Chondrocyte (in vitro differentiated cells): ENCODE measurements at regions not wholly inside any gene's neighbourhood (a gene's known extent, or its start where the extent isn't known, plus 50 kb on each side); places are given as distances from the start of the nearest gene placed in this dataset.

Experiments
- DNase-seq: peaks from one replicate; pipeline ENCODE4 v3.0.0; 2021; ENCODE audit warnings: mixed read lengths, low spot score
- H3K27ac Mint-ChIP-seq: one replicate; pipeline ENCODE4 v1.8.0; 2021; ENCODE audit warnings: mild to moderate bottlenecking, moderate library complexity, mixed read lengths; ENCODE audit not compliant: unreplicated experiment
- H3K27me3 Mint-ChIP-seq: 2 replicates; pipeline ENCODE4 v1.8.0; 2021; ENCODE audit warnings: low read depth, mixed read lengths
- H3K36me3 Mint-ChIP-seq: 2 replicates; pipeline ENCODE4 v1.8.0; 2021; ENCODE audit warnings: low read depth, mixed read lengths
- H3K4me1 Mint-ChIP-seq: 2 replicates; pipeline ENCODE4 v1.8.0; 2021; ENCODE audit warnings: low read depth, mild to moderate bottlenecking, mixed read lengths
- H3K4me3 Mint-ChIP-seq: one replicate; pipeline ENCODE4 v1.8.0; 2021; ENCODE audit warnings: mild to moderate bottlenecking, moderate library complexity, mixed read lengths; ENCODE audit not compliant: unreplicated experiment
- H3K9me3 Mint-ChIP-seq: 2 replicates; pipeline ENCODE4 v1.8.0; 2021; ENCODE audit warnings: low read depth, mixed read lengths
- CTCF ChIP-seq: fragments of 200-600 bp; sonication (generic); IDR thresholded peaks from 2 replicates; pipeline ENCODE4 v1.5.0; 2021; ENCODE audit warnings: antibody characterized with exemption, mild to moderate bottlenecking, moderate library complexity

DNA sequence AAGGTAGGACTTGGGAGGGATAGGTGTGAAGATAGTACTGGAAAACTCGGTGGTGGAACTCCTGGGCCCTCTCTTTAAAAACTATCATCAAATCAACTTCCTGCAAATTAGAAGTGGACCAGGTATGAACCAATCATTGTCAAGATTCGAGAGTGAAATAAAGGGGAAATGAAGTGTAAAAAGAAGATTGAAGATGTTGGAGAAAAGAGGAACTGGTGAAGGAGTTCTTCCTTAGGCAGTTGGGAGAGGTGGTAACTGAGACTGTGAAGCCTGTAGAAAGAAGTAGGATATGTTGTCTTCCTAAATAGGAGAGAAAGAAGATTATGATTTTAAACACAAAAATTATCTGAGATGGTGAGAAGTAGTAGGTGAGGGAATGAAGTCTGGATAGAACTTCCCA is 212.2 kb downstream of the PPP1R2C start:
- DNase-seq = no peak
- Mint-ChIP-seq H3K27me3 (no peaks in the 10 kb centered on the region), H3K4me1 (peaks cover 4% of the 10 kb centered on the region), H3K4me3 (no peak overlapping the region), H3K9me3 (peaks cover 5% of the 10 kb centered on the region), H3K36me3 (no peaks in the 10 kb centered on the region), H3K27ac (peak overlapping the region; percentile 0)
- no peak for TF ChIP-seq CTCF

DNA sequence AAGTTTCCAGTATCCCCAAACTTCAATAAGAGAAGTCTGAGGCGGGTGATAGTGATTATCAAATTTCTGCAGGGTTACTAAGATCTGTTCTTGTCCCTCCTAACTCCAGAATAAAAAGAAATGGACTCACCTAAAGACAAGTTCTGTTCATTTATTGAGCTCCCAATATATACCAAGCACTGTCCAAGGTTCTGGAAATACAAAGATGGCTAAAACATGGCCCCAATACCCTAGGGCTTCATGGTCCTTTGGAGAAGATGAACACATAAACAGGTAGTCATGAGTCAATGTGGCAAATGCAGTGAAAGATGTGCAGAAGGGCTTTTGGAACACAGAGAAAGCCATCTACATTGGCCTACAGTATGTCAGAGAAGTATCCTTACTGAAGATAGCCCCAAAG is 231.2 kb downstream of the PPP1R2C start:
- Mint-ChIP-seq H3K9me3 (peaks cover 19% of the 10 kb centered on the region), H3K27me3 (no peaks in the 10 kb centered on the region), H3K4me1 (no peaks in the 10 kb centered on the region), H3K36me3 (no peaks in the 10 kb centered on the region), H3K4me3 (no peak overlapping the region), H3K27ac (no peak overlapping the region)
- no peak for DNase-seq
- TF ChIP-seq CTCF = no peak

DNA sequence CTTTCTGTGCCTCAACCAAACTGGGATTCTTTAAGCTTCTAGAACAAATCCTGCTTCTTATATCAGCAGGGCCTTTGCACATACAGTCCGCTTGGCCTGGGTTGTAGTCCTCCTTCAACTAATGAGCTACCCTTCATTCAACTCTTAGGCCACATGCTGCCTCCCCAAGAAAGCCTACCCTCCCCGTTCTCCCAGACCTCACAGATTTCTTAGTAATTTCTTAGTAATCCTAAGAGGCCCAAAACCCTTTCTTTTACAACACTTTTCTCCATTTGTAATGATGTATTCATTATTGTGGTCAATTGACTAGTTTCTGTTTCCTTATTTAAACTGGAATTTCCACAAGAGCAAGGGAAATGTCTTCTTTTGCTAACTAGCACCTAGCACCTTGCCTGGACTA is 233.1 kb downstream of the PPP1R2C start:
- H3K4me3 Mint-ChIP-seq = no peak overlapping the region
- H3K4me1 Mint-ChIP-seq = no peaks in the 10 kb centered on the region
- H3K27ac Mint-ChIP-seq = no peak overlapping the region
- DNase-seq = no peak
- H3K36me3 Mint-ChIP-seq = no peaks in the 10 kb centered on the region
- peaks cover 19% of the 10 kb centered on the region for H3K9me3 Mint-ChIP-seq
- H3K27me3 Mint-ChIP-seq = no peaks in the 10 kb centered on the region
- no peak for TF ChIP-seq CTCF

DNA sequence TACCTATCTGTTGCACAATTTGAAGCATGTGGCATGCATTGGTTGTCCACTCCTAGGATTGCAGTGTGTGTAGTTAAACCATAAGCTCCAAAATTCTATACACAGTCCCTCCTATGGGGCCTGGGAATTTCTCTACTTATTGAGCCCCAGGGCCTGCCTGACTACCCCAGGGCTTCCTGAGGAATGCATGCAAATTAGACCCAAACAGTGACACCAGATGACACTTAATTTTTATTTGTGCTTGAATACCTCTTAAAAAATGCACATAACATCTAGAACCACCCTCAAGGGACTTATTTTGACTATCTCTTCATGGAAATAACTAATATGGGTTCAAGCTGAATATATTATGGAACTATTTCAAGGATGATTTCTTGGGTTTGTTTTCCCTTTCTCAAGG is 236.4 kb downstream of the PPP1R2C start:
- Mint-ChIP-seq H3K4me1 (no peaks in the 10 kb centered on the region), H3K36me3 (peaks cover 2% of the 10 kb centered on the region), H3K4me3 (no peak overlapping the region), H3K27ac (no peak overlapping the region), H3K27me3 (no peaks in the 10 kb centered on the region), H3K9me3 (peaks cover 18% of the 10 kb centered on the region)
- no peak for TF ChIP-seq CTCF
- DNase-seq = no peak

- Mint-ChIP-seq H3K27me3 (no peaks in the 10 kb centered on the region), H3K9me3 (peaks cover 18% of the 10 kb centered on the region), H3K4me1 (no peaks in the 10 kb centered on the region), H3K27ac (no peak overlapping the region), H3K4me3 (no peak overlapping the region), H3K36me3 (peaks cover 2% of the 10 kb centered on the region)
- TF ChIP-seq CTCF = no peak
- no peak for DNase-seq
Observed at GRCh38 chrX:42540146-42540545, 237.8 kb downstream of the PPP1R2C start.
